HL-60 (cell line): ENCODE measurements at regions not wholly inside any gene's neighbourhood (a gene's known extent, or its start where the extent isn't known, plus 50 kb on each side); places are given as distances from the start of the nearest gene placed in this dataset.

Experiments
- CTCF ChIP-seq: IDR thresholded peaks from one replicate; pipeline ENCODE4 v1.5.1; 2011; ENCODE audit warnings: low read length, control low read depth, inconsistent platforms; ENCODE audit not compliant: insufficient read depth
- GABPA ChIP-seq: IDR thresholded peaks from 2 replicates; pipeline ENCODE4 v1.6.1; 2012; ENCODE audit warnings: low read depth
- POLR2AphosphoS5 ChIP-seq: IDR thresholded peaks from 2 replicates; pipeline ENCODE4 v1.6.1; 2012; ENCODE audit warnings: low read depth
- REST ChIP-seq: IDR thresholded peaks from 2 replicates; pipeline ENCODE4 v1.6.1; 2012; ENCODE audit warnings: low read depth; ENCODE audit not compliant: insufficient replicate concordance
- SPI1 ChIP-seq: IDR thresholded peaks from 2 replicates; pipeline ENCODE4 v1.6.1; 2012; ENCODE audit warnings: low read depth, mild to moderate bottlenecking, borderline replicate concordance

GRCh38 chr4:91965166-91965565, 338.6 kb upstream of the GRID2 start:
- no peak for TF ChIP-seq CTCF
- TF ChIP-seq GABPA = no peak
- no peak for TF ChIP-seq POLR2AphosphoS5
- no peak for TF ChIP-seq REST
- no peak for TF ChIP-seq SPI1
